OCI-M1 (cell line): ENCODE measurements at regions not wholly inside any gene's neighbourhood (a gene's known extent, or its start where the extent isn't known, plus 50 kb on each side); places are given as distances from the start of the nearest gene placed in this dataset.
A peak's percentile ranks its signal among the peaks of the same experiment; 100 is the strongest.
"Not testable (repeated sequence)": the region's sequence is repeated elsewhere in the genome, so short reads cannot be mapped to it uniquely, and the experiment has no call there.

Experiments used
- DNase-seq: peaks from one replicate; lab custom pipeline; 2025; lab: John Stamatoyannopoulos, UW

DNA sequence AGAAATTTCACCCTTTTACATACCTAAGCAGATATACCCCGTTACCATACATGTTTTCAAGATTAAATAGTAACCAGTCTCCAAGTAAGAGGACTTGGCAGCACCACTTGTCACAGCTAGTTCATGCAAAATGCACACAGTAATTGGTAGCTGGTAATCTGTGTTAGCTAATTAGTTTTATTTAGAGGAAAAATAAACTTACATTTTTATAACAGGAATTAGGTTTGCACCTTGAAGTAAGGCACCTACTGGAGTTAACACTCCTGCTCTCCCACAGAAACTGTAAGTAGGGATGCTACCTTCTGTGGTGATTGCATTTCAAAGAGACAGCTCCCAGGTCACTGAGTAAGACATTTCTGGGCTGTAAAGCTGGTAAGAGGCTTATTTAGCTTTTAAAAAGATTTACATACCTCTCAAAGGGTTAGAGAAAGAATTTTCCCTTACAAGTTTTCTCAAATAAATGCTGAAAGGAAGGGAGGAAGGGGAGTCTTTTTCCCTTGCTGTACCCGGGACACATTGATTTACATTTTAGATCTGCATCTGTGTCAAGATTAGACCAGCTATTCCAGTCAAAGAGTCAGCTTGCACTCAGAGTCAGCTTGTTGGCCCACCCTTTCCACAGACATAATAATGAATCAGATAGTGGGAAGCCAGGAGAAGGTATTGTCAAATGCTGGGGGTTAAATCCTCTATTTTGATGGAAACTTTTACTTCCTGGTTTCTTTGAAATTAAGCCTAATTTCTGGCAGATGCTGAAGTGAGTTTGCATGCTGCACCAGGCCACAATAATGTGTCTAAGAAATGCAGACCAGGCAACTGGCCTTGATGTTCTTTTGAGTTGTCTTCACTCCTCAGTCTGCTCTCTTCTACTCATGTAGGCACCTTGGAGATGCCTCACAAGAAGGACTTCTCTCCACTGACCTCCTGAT, 77.6 kb upstream of the CHD2 start:
- DNase-seq, result no peak

GRCh38 chr15:92825985-92826384, 74.1 kb upstream of the CHD2 start:
- DNase-seq, result no peak

- not testable (repeated sequence) for DNase-seq
Measured at GRCh38 chr15:92827991-92828390, 72.1 kb upstream of the CHD2 start.

DNA sequence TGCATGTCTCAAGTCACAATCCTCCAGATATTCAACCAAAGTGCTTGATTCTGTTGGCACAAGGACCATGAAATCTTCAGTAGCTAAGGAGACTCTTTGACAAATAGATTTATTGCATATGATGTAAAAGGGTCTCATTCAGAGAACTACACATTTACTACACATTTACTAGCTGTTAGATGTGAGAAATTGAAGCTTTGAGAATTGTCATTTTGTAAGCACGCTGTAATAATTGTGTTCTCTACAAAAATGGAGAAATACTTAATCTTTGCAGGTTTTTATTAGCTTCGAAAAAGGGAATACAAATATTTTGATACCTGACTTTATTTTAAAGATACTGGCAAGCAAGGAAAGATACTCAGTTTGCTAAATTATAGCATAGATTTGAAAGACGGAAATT, 70.2 kb upstream of the CHD2 start:
- DNase-seq, result no peak

GRCh38 chr15:92831336-92831654, 68.8 kb upstream of the CHD2 start:
- DNase-seq, result no peak

GRCh38 chr15:92831655-92832328, 68.3 kb upstream of the CHD2 start:
- peak; percentile 96 for DNase-seq

GRCh38 chr15:92833106-92833433, 67.1 kb upstream of the CHD2 start:
- DNase-seq, result no peak

GRCh38 chr15:92833493-92834271, 66.4 kb upstream of the CHD2 start:
- DNase-seq, result no peak

DNA sequence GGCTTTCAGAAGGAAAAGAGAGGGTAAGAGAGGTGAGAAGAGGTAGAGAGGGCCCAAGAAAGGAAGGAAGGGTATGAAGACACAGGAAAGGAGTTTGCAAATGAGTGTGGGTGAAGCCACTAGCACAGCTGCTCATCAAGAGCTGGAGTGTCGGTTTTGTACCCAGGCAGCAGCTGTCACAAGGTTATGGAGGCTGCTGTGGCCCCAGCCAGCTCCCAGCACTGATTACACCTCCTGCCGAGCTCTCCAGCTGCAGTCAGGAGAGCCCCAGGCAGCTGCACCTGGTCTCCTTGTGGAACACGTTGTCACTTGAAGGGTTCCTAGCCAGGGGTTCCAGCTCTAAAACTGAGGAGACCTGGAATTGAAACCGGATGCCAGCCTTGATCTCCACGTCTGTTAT, 60.4 kb upstream of the CHD2 start:
- no peak for DNase-seq

DNA sequence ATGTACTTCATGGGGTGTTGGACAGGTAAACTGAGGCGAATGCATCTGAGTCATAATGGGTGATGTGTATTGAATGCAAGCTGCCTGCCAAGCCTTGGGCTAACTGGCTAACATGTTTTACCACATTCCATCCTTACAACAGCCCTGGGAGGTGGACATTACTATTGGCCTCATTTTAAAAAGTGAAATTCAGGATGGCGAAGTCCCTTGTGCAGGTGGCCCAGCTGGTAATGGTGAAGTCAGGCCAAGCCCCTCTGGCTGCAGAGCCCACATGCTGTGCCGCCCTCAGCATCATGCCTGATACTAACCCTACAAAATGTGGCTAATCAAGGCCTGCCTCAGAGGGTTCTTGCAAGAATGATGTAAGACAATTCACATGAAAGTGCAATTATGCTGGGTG, 60.0 kb upstream of the CHD2 start:
- no peak for DNase-seq

DNA sequence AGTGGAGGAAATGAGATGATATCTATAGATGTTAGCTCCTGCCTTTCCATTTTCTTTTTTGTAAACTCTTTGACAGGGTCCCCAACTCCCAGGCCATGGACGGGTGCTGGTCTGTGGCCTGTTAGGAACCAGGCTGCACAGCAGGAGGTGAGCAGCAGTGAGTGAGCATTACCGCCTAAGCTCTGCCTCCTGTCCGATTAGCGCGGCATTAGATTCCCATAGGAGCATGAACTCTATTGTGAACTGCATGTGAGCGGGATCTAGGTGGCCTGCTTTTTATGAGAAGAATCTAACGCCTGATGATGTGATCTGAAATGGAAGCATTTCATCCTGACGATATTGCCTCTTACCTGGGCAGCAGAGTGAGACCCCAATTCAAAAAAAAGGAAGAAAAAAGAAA, 56.8 kb upstream of the CHD2 start:
- no peak for DNase-seq

DNA sequence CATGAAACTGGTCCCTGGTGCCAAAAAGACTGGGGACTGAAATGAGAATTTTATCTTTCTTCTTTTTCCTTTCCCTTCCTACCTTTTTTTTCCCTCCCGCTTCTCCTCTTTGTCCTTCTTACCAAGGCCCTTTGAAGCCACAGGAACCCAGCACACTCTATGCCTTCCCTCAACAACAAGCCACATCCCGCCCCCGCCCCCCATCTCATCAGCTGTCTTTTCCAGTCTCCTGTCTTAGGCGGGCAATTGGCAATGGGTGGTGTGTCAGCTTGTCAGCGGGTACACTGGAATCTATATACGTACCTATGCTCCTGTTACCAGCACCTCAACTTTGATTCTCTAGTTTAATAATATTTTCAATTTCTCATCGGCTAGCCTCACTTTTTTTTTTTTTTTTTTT, 56.3 kb upstream of the CHD2 start:
- no peak for DNase-seq

- DNase-seq, result peak; percentile 95
Measured at GRCh38 chr15:92845126-92845508, 55.0 kb upstream of the CHD2 start.

DNA sequence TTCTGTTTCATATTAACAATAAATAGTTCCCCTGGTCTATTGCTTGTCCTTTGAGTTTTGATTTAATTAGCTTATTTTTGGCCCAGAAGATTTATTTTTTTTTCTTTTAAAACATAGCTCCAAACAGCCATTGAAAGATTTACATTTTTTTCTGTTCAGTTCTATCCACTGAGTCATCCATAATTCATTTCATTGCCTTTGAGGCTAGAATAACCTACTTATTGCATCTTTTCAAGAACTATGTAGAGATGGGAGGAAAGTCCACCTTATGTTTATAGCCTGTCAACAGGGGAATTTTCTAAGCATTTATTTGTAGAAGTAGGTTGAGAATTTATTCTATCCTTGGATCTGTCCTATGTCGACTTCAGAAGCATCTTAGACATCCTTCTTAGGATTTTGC, 53.4 kb upstream of the CHD2 start:
- DNase-seq, result no peak

GRCh38 chr15:92847841-92848240, 52.3 kb upstream of the CHD2 start:
- DNase-seq, result no peak

DNA sequence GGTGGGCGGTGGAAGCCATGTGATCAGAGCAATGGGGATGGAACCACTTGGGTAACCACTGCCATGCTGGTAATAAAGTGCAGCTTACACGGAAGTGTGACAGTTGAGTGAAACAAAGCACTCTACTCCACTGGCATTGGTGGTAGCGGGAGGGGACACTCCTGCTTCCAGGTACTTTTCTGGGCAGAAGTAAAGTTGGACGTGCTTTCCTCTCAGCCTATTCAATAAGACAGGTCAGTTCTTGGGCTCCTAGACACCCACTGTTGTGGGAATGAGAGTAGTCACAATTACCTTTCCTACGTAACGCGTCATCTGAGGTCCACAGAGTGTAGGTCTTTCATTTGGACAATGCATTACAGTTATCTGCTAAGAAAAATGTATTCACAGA, 51.7 kb upstream of the CHD2 start:
- no peak for DNase-seq

GRCh38 chr15:92848852-92849598, 51.1 kb upstream of the CHD2 start:
- DNase-seq, result peak; percentile 93

- peak; percentile 45 for DNase-seq
Measured at GRCh38 chr15:92850218-92850617, 49.9 kb upstream of the CHD2 start.
